Activated T-cell treated with anti-CD3 and anti-CD28 coated beads for 48 hours (primary cell): ENCODE measurements at regions not wholly inside any gene's neighbourhood (a gene's known extent, or its start where the extent isn't known, plus 50 kb on each side); places are given as distances from the start of the nearest gene placed in this dataset.
"Not testable (repeated sequence)": the region's sequence is repeated elsewhere in the genome, so short reads cannot be mapped to it uniquely, and the experiment has no call there.

ENCODE experiments used
- DNase-seq: peaks from one replicate; pipeline ENCODE4 v3.0.0-alpha.2; 2020; ENCODE audit warnings: low read depth

DNA sequence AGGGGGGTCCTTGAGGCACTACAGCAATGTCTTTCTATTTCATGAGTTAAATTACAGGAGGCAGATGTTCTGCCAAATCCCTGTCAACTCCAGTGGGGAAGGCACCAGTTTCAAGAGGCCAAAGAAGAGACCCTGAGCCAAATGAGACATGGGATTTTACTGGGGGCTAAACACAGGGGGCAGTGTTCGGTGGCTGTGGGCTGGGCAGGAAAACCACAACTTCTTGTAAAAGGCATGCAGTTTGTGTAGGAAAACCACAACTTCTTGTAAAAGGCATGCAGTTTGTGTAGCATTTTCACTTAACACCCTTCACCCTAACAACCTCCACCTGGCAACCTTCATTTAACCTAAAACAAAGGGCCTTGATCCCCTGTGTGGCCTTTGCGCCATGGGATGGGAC, 61.0 kb downstream of the POLR2M start:
- DNase-seq: no peak

DNA sequence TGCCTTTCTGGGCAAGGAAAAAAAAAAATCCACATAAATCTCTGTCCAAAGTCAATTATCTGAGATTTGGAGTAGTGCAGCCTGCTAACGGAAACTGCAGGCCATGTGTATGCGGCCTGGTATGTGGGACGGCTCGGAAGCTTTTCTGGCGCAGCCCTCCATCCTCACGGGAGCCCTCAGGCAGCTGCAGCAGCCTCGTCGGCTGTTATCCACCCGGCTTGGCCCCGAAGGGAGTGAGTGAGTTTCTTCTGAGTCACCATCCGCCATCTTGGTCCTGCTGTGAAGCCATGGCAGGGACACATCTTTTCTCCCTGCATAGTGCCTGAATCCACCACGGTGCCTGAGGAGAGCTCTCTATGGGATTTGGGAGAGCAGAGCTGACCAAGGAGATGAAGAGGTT, 62.8 kb downstream of the POLR2M start:
- DNase-seq: no peak

DNA sequence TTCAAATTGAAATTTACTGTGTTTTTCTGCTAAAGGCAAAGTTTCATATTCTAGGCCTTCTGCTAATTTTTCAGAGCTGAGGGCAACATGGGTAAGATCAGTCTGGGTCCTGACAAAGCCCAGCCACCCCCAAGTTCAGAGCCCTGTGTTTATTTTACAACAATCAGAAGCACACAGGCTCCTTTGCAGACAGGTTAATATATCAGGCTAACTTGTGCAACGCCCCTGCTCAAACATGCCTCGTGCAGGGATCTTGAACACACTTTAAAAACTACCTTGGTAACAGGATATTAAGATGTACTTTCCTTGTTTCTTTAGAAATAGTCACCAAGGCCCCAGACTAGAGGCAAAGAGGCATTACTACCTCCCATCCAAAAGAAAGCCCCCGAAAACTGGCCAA, 64.0 kb downstream of the POLR2M start:
- DNase-seq: no peak

DNA sequence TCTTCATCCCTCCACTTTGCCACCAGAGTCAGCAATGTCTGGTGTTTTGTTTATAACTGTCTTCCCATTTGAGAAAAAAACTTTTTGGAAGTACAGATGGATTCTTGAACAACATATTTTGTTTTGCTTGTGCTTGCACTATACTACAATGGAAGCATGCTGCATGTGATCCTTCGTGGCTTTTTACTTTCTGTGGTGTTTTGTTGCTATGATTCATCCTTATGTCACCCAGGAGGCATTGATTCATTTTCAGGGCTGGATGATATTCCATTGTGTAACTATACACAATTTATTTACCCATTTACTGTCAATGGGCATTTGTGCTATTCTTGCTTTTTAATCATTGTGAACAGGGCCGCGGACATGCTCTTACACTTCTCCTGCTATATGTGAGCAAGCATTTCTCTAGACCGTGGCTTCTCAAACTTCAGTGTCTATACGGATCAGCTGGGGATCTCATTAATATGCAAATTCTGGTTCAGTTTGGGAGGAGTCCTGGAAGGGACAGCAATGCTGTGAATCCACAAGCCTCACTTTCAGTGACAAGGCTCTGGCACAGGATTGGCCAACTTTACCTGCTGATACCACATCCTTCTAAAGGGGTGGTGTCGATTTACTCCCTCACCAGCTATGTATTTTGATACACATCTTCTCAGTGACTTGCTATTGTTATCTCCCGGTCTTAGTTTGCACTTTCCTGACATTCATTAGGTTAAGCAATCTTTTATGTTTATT, 65.9 kb downstream of the POLR2M start:
- no peak for DNase-seq

DNA sequence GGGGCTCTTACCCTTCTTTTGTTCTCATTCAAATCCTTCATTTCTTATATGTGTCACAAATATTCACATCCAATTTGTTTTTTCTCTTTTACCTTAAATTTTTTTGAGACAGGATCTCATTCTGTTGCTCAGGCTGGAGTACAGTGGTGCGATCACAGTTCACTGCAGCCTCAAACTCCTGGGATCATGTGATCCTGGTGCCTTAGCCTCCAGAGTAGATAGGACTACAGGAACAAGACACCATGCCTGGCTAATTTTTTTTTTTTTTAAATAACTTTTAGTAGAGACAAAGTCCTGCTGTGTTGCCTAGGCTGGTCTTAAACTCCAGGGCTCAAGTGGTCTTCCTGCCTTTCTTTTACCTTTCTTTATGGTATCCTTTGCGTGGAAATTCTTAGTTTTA, 66.5 kb downstream of the POLR2M start:
- no peak for DNase-seq

DNA sequence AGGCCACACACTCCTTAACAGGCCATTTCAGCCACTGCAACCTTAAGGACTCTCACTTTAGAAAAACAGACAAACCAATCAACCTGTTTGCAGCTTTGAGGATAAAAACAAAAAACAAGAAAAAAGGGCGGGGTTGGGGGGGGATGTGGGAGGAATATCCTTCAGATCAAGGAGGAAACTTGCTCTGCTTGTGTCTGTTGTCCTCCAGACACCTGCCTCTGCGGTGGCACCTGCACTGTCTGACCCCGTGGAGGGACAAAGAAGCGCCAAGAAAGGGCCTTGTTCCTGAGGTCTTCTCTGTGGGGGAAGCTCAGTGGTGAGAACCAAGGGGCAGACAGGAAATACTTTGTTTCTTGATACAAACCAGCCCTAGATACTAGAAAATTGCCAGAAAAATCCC, 70.5 kb downstream of the POLR2M start:
- no peak for DNase-seq

DNA sequence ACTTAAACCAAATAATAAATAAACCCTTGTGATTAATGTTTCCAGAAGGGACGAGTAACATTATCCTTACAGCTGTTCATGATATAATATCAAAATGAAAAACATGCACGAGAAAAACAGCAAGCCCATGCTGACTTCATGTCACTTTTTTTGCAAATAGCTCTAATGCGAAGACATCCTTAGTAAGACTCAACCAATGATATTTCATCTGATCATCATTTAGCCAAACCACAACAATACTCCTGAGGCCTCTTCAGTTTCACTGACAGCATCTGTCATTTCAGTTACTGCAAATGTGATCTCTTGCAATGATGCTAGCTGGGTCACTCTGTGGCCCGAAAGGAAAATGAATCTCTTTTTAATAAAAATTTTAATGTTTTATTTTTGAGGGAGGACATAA, 74.0 kb downstream of the POLR2M start:
- no peak for DNase-seq

DNA sequence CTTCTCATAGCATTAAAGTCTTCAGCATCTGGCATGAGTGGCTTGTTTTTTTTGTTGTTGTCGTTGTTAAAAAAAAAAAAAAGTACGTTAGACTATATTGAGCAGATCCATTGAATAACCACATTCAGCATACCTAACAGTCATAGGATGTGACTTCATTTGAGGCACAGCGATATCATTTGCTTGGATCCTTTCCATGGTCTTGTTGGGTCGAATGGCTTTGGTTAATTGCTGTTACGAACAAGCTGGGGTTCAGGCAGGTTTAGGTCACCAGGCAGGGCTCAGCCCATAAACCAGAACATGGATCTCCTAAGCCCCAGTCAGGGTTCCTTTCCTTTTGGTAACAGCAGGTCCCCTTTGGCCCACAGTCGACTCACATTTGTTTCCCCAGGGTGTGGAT, 76.2 kb downstream of the POLR2M start:
- DNase-seq: no peak

DNA sequence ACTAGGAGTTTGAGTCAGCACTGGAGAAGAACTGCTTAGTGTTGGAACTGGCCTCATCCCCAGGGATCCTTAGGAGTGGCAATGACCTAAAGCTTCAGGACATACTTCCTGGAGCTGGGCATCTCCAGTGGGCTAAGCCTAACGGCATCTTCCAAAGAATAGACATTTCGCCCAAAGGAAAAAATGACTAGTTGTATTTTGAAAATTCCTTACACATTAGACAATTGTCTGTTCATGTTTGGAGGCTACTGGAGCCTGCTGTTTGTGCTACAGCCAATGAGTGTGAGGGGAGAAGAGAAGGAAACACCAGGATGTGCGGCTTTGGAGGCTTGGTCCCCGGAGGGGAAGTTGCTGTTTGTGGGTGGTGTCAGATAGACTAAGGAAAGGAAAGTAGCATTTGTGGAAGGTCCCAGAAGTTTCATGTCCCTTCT, 77.6 kb downstream of the POLR2M start:
- DNase-seq: no peak

DNA sequence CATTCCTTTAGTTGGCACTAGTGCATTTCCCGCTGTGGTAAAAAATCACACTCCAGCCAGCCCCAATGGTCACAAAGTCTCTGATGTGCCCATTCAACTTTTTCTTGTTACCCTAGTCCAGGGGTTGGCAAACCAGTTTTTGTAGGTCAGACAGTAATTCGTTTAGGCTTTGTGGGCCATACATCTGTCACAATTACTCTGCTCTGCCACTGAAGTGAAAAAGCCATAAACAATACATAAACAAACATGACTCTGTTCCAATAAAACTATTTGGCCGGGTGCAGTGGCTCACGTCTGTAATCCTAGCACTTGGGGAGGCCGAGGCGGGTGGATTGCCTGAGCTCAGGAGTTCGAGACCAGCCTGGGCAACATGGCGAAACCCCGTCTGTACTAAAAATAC, 78.5 kb downstream of the POLR2M start:
- DNase-seq: no peak

DNA sequence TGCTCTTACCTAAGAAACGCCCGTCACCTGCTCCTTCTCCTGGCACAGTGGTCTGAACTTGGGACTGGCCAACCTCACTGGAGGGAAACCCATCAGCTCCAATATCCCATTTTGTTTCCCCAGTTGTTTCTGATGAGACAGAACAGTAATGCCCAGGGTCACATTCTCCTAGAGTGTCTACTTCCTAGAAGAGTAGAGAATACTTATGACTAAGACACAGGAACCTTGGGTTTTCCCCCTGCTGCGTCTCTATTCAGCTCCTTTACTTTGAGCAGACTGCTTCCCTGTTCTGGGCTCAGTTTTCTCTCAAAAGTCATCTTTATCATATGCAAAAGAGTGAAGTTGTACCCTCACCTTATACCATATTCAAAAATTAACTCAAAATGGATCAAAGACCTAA, 79.4 kb downstream of the POLR2M start:
- DNase-seq: no peak

DNA sequence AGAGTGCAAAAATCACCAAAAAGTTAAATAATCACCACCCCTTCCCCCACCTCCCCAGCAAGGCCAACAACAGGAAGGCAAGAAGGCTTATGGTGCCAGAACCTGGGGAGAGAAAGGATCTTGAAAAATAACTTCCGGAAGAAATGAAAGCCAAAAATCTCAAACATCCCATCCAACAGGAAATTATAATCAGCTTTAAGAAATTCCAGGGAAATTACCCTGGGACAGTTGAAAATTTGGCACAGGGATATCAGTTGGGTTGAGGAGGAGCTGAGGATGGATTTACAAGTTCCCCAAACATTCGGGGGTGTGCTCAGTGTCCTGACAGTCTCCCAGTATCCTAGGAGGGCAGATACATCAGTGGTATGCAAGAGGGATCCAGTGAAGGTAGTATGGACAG, 82.7 kb downstream of the POLR2M start:
- DNase-seq: no peak

DNA sequence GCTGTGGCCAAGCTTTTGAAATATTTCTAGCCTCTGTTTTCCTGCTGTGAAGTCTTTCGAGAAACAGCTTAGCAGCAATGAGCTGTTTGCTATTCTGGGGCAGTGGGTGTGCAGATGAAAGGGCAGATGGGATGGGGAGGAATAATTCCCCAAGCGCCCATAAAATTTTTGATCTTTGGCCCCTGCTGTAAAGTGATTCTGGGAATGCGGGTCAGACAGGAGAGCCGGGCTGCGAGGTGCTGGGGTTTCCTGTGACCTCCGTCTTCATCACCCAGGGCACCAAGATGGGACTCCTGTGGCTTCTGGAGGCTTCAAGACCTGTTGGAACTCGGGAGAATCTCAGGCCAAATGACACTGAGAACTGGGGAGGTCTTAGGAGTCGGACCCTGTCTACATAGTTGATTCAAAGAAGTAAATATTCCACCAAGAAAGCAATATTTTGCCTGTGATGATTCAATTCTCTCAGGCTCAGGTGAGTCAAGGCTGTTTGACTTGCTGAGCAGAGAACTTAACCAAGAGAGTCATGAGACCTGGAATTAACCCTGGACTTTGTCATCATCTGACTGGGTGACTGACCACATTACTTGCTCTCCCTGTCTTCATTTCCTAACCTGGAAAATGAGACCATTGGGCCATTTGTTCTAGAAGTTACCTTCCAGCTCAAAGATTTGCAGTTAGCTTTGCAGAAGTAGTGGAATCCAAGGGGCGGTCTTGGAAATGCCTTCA, 86.4 kb downstream of the POLR2M start:
- DNase-seq: no peak

DNA sequence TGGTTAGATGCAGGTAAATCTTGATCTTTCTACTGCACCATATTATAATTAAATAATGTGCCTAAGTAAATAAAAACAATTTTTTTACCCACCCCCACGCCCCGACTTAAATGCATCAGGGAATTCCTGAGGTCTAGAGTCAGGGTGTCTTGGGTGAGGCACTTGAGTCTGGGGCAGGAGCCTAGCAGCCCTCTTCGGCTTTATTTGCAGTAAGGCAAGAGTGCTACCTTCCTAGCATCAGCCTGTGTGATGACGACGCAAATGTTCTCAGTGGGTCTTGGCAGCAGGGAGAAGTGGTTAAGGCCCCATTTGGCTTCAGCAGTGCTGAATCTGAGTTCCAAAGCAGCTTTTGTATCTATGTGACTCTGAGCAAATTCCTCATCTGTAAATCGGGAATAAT, 88.7 kb downstream of the POLR2M start:
- no peak for DNase-seq

DNA sequence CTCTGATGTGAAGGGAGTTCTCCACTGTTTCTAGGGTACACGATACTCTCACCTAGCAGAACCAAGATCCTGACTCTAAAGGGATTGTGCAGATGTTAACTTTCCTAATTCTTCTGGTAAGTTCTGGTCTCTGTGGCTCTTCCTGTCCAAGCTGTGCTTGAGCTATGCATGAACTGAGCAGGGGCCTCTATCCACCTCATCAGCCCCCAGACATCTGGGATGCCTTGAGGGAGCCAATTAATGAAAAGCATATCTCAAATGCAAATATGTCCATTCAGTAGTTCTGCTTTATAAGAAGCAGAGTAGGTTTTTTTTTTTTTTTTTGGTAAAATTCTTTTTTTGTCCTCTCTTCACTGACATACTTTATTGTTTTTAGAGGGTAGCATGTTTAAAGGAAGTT, 89.6 kb downstream of the POLR2M start:
- no peak for DNase-seq

DNA sequence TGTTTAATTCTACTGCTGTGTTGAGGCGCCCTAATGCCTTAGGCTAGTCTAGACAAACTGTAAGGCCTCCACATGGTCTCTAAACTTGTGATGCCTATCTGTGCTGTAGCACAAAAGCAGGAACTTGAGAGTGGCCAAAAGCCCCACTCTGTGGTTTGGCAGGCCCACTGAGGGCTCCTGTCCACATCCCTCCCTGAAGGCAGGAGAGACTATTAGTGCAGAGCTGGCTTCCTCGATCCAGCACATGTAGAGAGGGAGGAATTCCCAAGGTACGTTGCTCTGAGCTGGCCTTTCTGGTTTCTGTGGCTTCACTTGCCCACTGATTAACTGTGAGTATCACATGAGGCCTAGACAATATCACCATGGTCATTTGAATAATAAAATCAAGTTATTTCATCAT, 90.6 kb downstream of the POLR2M start:
- no peak for DNase-seq

DNA sequence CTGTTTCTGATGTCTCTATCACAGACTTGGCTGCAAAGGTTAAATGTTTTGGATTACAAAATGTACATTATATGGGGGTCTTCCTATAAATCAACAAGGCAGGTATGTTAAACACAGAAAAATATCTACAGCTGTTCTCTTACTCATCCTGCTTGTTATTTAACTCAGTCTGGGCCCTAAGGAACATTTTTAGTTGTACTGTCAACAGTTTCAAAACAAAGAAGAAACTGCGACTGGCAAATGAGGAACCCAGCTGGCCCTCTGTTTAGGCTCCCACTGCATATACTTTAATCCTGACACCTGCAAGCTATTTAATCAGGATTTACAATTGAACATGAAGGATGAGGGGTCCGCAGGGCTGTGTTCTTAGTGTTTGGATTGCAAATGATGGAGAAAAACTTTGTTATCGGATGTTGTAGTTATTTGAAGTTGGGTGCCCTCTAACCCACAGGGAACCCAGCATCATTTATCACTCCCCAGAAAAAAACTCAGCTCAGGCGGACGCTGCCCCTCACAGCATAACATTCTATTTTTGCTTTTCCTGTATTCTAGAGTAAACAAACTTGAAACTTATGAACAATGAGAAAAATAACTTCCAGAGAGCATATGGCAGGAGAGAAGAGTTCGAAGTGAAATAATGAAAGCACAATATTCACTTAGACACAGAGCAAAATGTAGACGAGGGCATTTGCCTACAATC, 91.2 kb downstream of the POLR2M start:
- no peak for DNase-seq

DNA sequence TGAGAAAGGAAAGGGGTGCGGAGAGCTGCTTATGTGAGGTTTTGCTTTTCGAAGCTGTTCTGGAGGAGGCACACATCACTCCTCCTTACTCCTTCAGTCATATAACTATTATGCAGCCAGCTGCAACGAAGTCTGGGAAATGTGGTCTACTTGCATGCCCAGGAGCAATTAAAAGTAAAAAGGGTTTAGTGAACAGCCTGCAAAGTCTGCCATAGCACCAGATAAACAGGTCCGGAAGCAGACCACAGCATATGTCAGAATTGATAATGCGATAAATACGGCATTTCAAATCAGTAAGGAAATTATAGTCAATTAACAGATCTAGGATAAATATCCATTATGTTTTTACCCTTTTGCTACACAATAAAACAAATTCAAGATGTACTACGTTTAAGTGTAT, 99.5 kb downstream of the POLR2M start:
- DNase-seq: no peak

DNA sequence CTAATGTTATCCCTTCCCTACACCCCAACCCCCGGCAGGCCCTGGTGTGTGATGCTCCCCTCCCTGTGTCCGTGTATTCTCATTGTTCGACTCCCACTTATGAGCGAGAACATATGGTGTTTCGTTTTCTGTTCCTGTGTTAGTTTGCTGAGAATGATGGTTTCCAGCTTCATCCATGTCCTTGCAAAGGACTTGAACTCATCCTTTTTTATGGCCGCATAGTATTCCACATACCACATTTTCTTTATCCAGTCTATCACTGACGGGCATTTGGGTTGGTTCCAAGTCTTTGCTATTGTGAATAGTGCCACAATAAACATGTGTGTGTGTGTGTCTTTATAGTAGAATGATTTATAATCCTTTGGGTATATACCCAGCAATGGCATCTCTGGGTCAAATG, 102.8 kb downstream of the POLR2M start:
- not testable (repeated sequence) for DNase-seq

DNA sequence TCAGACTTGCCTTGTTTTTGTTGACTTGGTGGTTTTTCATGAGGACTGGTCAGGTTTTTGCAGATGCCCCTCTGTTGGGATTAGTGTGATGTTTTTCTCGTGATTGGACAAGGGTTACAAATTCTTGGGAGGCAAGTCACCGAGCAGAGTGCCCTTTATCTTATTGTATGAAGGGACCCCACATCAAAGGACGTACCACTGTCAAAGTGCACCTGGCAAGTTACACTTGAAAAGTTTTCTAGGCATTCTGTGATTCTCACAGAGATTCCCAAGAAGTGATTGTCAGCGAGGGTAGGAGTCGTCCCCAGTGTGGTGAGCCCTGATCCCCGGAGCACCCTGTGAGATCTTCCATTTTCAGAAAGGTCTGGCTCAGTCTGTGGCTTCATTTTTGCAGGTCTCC, 110.1 kb downstream of the POLR2M start:
- DNase-seq: no peak

DNA sequence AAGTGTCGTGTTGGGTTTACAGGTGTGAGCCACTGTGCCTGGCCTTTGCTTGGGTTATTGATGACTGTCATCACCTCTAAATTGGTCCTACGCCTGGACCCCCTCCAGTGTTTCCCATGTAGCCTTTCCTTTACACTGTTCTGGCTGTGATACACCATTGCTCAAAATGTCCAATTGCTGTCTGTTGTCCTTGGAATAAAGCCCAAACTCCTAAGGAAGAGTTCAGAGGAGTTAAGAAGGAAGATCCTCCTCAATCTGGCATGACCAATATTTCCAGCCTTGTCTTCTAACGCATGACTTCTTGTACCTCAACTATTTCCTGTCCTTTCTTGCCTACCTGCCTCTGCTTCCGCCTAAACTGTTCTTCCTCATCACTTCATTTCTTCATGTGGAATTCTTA, 113.1 kb downstream of the POLR2M start:
- DNase-seq: no peak

DNA sequence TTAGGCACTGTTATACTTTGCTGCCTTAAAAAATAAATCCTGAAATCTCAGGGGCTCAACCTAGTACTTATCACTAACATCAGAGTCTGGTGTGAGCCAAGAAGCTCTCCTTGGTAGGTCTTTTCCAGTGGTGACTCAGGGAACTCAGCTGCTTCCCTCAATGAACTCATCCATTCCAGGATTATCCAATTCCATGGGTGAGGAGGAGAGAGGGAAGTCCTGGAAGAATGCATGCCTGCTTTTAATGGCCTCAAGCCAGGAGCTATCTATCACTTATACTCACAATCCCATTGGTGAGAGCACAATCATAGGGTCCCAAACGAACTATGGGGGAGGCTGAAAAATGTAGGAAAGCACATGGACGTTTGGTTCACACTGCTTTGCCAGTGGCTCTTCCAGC, 113.6 kb downstream of the POLR2M start:
- DNase-seq: no peak

DNA sequence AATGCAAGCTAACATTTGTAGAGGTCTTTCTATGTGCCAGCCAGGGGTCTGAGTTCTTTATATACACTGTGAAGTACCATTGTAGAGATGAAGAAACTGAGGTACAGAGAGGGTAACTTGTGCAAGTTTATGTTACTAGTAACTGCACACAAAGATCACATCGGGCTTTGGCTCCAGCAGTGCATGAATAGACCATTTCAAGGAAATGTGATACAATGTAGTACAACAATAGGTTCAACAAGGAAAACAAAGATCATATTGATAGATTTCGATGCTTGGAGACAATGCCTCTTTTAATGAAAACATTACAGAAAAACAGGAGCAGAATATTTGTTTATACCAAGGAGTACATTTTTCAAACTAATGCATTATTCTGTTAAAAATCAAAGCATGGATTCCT, 115.3 kb downstream of the POLR2M start:
- no peak for DNase-seq
